Keratinocyte (primary cell): ENCODE measurements at regions not wholly inside any gene's neighbourhood (a gene's known extent, or its start where the extent isn't known, plus 50 kb on each side); places are given as distances from the start of the nearest gene placed in this dataset.

Source experiments
- CTCF ChIP-seq, 3 experiments: IDR thresholded peaks in 1 of 3; conservative IDR thresholded peaks in 1 of 3; optimal IDR thresholded peaks in 1 of 3; 2 replicates in 2 of 3; 3 replicates in 1 of 3; pipeline versions ENCODE3 to v1.5.1; 2011; ENCODE audit warnings: low read length in 3 of 3, mild to moderate bottlenecking in 3 of 3, moderate library complexity in 2 of 3, control low read depth in 1 of 3, inconsistent platforms in 1 of 3; ENCODE audit not compliant: insufficient read depth in 2 of 3; ENCODE audit errors: extremely low read depth in 1 of 3
- EZH2 ChIP-seq: IDR thresholded peaks from one replicate; pipeline ENCODE4 v1.6.1; 2012; ENCODE audit warnings: inconsistent platforms, mild to moderate bottlenecking, low read length, moderate library complexity

GRCh38 chr11:127677660-127678425, 677.3 kb upstream of the KIRREL3 start:
- TF ChIP-seq CTCF (optimal IDR thresholded peaks at IDR 0.05 in 1 of 3, IDR thresholded peaks at IDR 0.05 in 1 of 3, conservative IDR thresholded peaks at IDR 0.05 in 1 of 3; ENCODE audit: extremely low read depth in 1 of 3, insufficient read depth in 2 of 3, low read length in 3 of 3) (no peak), EZH2 (no peak)
